ENCODE measurements at regions not wholly inside any gene's neighbourhood (a gene's known extent, or its start where the extent isn't known, plus 50 kb on each side); places are given as distances from the start of the nearest gene placed in this dataset.

- no peak for DNase-seq (ENCODE audit: low spot score)
Observed at GRCh38 chr18:56173542-56174220, 464.7 kb downstream of the TXNL1 start.

- DNase-seq (ENCODE audit: low spot score), result no peak
Observed at GRCh38 chr18:56172527-56172926, 465.9 kb downstream of the TXNL1 start.

GRCh38 chr18:56171848-56172247 is 466.5 kb downstream of the TXNL1 start:
- DNase-seq (ENCODE audit: low spot score), result no peak

- peak; percentile 86 for DNase-seq (ENCODE audit: low spot score)
Observed at GRCh38 chr18:56168049-56168781, 470.2 kb downstream of the TXNL1 start.

- no peak for DNase-seq (ENCODE audit: low spot score)
Observed at GRCh38 chr18:56167366-56167765, 471.0 kb downstream of the TXNL1 start.

GRCh38 chr18:56166914-56167313 is 471.5 kb downstream of the TXNL1 start:
- DNase-seq (ENCODE audit: low spot score), result no peak

GRCh38 chr18:56165601-56166355 is 472.6 kb downstream of the TXNL1 start:
- DNase-seq (ENCODE audit: low spot score), result no peak

- peak; percentile 25 for DNase-seq (ENCODE audit: low spot score)
Observed at GRCh38 chr18:56162311-56163265, 475.8 kb downstream of the TXNL1 start.

- no peak for DNase-seq (ENCODE audit: low spot score)
Observed at GRCh38 chr18:56161566-56162260, 476.7 kb downstream of the TXNL1 start.

- no peak for DNase-seq (ENCODE audit: low spot score)
Observed at GRCh38 chr18:56158676-56159075, 479.7 kb downstream of the TXNL1 start.

- no peak for DNase-seq (ENCODE audit: low spot score)
Observed at GRCh38 chr18:56157541-56157940, 480.9 kb downstream of the TXNL1 start.

GRCh38 chr18:56152551-56153310 is 485.7 kb downstream of the TXNL1 start:
- no peak for DNase-seq (ENCODE audit: low spot score)

- no peak for DNase-seq (ENCODE audit: low spot score)
Observed at GRCh38 chr18:56148373-56148772, 490.0 kb downstream of the TXNL1 start.

- no peak for DNase-seq (ENCODE audit: low spot score)
Observed at GRCh38 chr18:56146565-56146964, 491.8 kb downstream of the TXNL1 start.

- DNase-seq (ENCODE audit: low spot score), result no peak
Observed at GRCh38 chr18:56142001-56142400, 496.4 kb downstream of the TXNL1 start.

GRCh38 chr18:56139792-56140254 is 498.6 kb downstream of the TXNL1 start:
- DNase-seq (ENCODE audit: low spot score), result peak; percentile 57

- DNase-seq (ENCODE audit: low spot score), result no peak
Observed at GRCh38 chr18:56139372-56139771, 499.0 kb downstream of the TXNL1 start.

- no peak for DNase-seq (ENCODE audit: low spot score)
Observed at GRCh38 chr18:56136105-56136504, 502.3 kb downstream of the TXNL1 start.

- DNase-seq (ENCODE audit: low spot score), result no peak
Observed at GRCh38 chr18:56130481-56130880, 507.9 kb downstream of the TXNL1 start.

All from umbilical cord (tissue), 1 donor.